Amygdala (tissue), 56 donors: ENCODE measurements at regions not wholly inside any gene's neighbourhood (a gene's known extent, or its start where the extent isn't known, plus 50 kb on each side); places are given as distances from the start of the nearest gene placed in this dataset.
"Not testable (repeated sequence)": the region's sequence is repeated elsewhere in the genome, so short reads cannot be mapped to it uniquely, and the experiment has no call there.

Source experiments
- DNase-seq, 56 donors: peaks; one replicate each; lab custom pipeline; 2025; lab: John Stamatoyannopoulos, UW

GRCh38 chr9:87386490-87387025, 111.1 kb upstream of the DAPK1 start:
- no peak for DNase-seq

- DNase-seq, result no peak
These were observed 110.2 kb upstream of the DAPK1 start for GRCh38 chr9:87387351-87388011.

GRCh38 chr9:87388708-87389107, 109.0 kb upstream of the DAPK1 start:
- DNase-seq, result not testable (repeated sequence)

- no peak for DNase-seq
These were observed 107.7 kb upstream of the DAPK1 start for GRCh38 chr9:87389936-87390335.

- DNase-seq, result no peak
These were observed 107.3 kb upstream of the DAPK1 start for GRCh38 chr9:87390361-87390760.

- no peak for DNase-seq
These were observed 105.6 kb upstream of the DAPK1 start for GRCh38 chr9:87392086-87392485.

- DNase-seq, result no peak
These were observed 103.9 kb upstream of the DAPK1 start for GRCh38 chr9:87393706-87394230.

- DNase-seq, result no peak
These were observed 101.7 kb upstream of the DAPK1 start for GRCh38 chr9:87395804-87396479.

GRCh38 chr9:87401681-87402080, 96.0 kb upstream of the DAPK1 start:
- no peak for DNase-seq

- DNase-seq, result no peak
These were observed 95.1 kb upstream of the DAPK1 start for GRCh38 chr9:87402537-87402936.

GRCh38 chr9:87405677-87406542, 91.8 kb upstream of the DAPK1 start:
- no peak for DNase-seq

GRCh38 chr9:87406543-87407166, 91.0 kb upstream of the DAPK1 start:
- no peak for DNase-seq

- DNase-seq, result not testable (repeated sequence)
These were observed 87.3 kb upstream of the DAPK1 start for GRCh38 chr9:87410047-87411005.

GRCh38 chr9:87420884-87421283, 76.8 kb upstream of the DAPK1 start:
- no peak for DNase-seq

GRCh38 chr9:87421734-87422133, 75.9 kb upstream of the DAPK1 start:
- no peak for DNase-seq

- no peak for DNase-seq
These were observed 74.7 kb upstream of the DAPK1 start for GRCh38 chr9:87422999-87423398.

- not testable (repeated sequence) for DNase-seq
These were observed 73.8 kb upstream of the DAPK1 start for GRCh38 chr9:87423885-87424284.

GRCh38 chr9:87425202-87425601, 72.5 kb upstream of the DAPK1 start:
- no peak for DNase-seq

- no peak for DNase-seq
These were observed 69.7 kb upstream of the DAPK1 start for GRCh38 chr9:87427851-87428506.
